Endometrial microvascular endothelial cells (primary cell): ENCODE measurements at regions not wholly inside any gene's neighbourhood (a gene's known extent, or its start where the extent isn't known, plus 50 kb on each side); places are given as distances from the start of the nearest gene placed in this dataset.

Source experiments
- in situ Hi-C: cut with HindIII; loops from 2 replicates; pipeline ENCODE4 v1.10.0; 2017; ENCODE audit warnings: low sequenced_read_pairs, low pct_unique_long_range_greater_than_20kb; ENCODE audit errors: inconsistent ontology term

DNA sequence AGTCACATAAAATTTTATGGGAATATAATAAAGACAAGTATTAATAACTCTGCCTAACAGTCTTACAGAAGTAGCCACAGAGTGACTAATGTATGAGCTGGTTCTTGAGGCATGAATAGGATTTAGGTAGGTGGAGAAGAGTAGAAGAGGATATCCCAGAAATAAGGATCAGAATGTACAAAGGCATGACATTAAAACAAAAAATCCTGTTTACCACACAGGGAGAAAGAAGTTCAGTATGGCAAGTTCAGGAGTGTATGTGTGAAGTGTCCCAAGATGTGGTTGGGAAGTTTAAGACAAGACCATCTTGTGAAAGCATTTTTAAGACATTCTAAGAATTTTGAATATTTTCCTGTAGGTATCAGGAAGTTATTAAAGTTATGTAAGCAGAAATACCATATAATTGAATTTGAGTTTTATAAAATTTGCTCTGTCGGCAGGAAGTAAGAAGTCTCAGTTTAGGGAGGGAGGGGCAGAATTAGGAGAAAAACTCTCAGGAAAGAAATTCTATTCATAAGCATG lies 64.7 kb upstream of the CAV2 start:
- in situ Hi-C loops: no loop called here

DNA sequence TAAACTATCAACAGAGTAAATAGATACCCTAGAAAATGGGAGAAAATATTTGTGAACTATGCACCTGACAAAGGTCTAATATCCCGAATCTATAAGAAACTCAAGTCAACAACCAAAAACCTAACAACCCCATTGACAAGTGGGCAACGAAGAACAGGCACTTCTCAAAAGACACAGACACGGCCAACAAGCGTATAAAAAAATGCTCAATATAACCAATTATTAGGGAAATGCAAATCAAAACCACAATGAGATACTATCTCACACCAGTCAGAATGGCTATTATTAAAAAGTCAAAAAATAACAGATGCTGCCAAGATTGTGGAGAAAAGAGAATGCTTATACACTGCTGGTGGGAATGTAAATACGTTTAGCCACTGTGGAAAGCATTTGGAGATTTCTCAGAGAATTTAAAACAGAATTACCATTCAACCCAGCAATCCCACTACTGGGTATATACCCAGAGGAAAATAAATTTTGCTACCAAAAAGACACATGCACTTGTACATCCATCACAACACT lies 63.2 kb upstream of the CAV2 start:
- in situ Hi-C loops: no loop called here

DNA sequence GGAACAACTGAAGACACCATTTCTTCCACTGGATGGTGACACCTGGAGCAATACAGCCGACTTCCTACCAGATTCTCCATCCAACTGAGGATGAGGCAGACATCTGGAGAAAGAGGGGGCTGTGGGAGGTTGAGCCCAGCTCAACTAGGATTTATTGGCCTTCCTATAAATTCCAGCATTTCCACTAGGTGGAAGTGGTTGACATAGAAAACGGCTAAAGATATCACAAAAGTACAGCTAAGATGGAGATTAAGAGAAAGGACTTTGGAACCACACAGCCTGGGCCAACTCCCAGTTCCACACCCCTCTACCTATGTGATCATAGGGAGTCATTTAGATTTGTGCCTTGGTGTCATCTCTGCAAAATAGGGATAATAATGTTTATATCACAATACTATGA lies 61.3 kb upstream of the CAV2 start:
- in situ Hi-C loops: no loop called here

DNA sequence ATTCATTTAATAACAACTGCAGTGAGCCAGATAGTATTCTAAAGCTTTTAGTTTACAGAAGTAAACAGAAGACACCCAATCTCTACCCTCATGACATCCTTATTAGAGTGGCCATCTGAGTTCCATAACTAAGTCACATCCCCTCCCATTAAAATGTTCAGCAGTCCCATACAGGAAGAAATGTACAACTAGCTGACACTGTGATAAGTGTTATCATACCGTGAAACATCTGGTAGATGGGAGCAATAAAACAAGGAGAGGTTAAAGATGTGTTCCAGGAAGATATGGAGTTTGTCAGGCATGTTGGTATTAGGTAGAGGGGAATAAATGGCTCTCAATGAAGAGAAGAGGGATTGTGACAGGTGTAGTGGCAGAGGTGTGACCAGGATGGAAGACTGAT lies 60.5 kb upstream of the CAV2 start:
- in situ Hi-C loops: no loop called here

DNA sequence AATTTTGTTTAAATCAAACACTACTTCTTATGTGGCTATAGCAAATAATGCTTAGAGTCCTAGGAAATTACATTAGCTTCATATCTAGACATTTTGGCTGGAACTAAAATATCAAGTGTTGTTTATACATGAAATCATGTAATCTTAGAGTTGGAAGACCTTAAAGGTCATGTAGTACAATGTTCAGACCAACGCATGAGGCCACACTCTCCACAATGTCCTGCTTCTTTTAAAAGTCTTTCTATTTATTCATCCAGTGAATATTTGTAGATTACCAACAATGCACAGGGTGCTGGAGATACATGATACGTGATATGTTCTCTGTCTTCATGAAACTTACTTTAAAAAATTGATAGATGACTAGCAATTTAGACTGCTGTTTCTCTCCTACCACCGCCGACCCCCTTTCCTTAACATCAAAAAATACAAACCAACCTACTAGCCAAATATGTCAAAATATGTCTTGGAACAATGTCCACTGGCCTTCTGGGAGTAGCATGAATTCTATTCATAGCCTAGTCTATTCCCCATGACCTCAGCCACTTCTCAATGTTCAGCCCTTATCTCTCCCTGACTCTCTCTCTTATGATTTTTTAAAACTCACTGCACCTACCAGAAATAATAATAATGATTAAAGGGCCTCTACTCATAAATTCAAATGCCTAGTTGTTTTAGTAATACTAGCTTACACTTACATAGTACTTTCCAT lies 59.5 kb upstream of the CAV2 start:
- in situ Hi-C loops: no loop called here

DNA sequence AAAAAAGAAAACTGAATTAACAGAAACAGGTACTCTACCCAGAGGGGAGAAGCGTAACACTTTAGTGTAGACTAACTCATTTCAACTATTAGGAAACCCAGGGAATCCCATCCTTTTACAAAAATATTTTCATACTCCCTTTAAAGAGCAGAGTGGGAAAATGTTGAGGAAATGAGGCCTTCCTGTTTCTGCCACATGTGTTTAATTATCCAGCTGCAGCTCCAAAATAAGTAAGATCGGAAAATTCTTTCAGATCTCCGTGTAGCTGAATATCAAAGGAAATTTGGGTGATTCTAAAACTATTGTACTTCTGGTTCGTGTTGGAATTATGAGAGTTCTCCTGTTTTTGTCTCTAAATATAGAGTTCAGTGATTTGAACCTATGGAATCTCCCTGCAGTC lies 58.0 kb upstream of the CAV2 start:
- in situ Hi-C loops: no loop called here

DNA sequence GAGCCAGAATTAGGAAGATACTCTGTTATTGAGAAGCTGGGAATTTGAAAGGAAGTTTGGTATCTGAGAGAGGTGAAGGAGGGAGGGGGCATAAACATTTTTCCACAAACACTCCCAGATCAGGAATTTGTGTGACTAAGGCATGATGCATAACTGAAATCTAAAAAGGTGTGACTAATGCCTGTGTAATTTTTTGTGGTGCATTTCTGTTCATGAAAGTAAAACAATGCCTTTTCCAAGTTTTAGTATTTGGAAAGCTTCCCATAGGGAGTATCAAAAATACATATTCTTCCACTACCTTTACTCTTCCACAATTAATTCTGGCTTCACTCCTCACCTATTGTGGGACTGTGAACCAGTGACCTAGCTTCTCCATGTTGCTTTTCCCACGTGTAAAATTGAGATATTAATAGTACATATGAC lies 56.4 kb upstream of the CAV2 start:
- in situ Hi-C loops: no loop called here

DNA sequence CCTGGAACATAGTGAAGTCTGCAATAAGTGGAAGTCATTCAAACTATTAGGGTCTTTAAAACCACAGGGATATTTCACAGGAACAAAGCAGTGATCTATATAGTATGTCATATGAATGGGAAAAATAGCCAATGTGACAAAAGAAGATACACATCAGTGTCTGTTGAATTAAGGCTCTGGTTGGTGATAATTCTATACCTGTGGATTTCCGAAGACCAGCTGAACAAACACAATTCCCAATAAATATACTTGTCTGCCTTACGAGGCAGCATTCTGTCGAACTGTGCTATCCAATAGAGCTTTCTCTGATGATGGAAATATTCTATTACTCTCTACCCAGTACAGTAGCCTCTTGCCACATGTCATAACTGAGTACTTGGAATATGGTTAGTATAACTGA lies 55.9 kb upstream of the CAV2 start:
- in situ Hi-C loops: no loop called here

DNA sequence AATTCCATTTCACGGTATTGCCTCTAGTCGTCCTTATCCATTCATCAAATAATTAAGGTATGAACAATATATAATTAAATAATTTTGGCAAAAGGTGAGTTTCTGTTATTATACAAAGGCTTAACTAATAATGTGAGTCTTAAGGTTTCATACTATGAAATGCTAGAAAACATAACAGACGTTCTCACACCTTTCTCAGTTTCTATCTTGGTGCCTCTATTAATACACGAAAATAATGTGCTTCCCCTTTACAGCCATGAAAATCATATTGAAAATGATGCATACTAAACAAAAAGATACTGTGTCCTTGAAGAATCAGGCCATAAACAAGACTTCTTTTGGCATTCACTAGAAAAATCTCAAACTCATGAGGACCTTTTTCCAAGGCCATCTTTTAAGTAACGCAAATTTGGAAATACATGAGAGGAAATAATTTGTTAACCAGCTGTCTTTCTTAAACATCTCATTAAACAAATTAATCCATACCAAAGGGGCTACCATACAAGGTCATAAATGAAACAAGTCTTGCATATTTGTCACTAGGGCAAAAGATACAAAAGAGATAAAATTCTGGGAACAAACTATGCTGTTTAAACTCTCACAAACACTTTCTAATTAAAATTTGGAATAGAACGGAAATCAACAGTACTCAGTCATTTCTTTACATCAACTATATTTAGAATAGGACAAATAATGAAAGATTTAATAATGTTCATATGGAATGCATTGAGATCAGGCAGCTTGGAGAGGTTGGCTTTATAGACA lies 53.9 kb upstream of the CAV2 start:
- in situ Hi-C loops: no loop called here

DNA sequence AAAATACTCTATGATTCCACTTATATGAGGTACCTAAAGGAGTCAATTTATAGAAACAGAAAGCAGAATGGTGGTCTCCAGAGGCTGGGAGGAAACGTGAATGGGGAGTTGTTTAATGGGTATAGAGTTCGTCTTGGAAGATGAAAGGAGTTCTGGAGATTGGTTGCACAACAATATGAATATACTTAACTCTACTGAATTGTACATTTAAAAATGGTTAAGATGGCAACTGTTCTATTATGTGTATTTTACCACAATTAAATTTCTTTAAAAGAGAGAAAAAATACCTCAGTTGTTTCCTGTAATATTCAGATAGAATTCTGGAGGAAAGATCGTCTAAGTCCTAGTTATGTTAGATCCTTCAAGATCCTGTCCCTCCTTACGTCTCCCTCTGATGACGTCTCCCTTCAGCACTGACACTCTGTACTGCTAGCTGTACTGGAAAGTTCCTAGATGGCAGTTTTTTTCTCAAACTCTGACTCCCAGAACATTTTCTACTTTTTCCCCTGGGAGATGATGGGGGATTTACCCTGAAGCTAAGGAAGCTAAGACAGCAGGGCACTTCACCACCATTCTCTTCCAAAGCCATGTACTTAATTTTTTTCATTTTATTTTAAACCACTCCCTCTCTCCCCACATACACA lies 53.2 kb upstream of the CAV2 start:
- in situ Hi-C loops: no loop called here

DNA sequence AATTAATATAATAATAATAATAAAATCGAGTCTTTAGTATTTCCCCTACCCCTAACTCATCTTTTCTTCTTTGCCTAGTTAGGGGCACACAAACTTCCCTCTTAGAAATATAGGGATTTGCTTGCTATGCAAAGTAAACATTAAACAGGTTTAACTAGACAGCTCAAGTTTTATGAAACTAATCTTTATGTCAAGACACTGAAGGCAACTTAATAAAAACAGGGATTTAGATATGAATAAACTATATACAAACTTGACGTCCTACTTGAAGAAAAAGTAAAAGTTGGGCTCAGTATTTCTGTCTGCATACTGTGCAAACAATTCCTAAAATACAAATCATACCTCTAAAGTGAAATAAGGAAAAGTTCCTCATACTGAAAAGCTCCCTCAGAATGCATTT lies 52.1 kb upstream of the CAV2 start:
- in situ Hi-C loops: no loop called here

DNA sequence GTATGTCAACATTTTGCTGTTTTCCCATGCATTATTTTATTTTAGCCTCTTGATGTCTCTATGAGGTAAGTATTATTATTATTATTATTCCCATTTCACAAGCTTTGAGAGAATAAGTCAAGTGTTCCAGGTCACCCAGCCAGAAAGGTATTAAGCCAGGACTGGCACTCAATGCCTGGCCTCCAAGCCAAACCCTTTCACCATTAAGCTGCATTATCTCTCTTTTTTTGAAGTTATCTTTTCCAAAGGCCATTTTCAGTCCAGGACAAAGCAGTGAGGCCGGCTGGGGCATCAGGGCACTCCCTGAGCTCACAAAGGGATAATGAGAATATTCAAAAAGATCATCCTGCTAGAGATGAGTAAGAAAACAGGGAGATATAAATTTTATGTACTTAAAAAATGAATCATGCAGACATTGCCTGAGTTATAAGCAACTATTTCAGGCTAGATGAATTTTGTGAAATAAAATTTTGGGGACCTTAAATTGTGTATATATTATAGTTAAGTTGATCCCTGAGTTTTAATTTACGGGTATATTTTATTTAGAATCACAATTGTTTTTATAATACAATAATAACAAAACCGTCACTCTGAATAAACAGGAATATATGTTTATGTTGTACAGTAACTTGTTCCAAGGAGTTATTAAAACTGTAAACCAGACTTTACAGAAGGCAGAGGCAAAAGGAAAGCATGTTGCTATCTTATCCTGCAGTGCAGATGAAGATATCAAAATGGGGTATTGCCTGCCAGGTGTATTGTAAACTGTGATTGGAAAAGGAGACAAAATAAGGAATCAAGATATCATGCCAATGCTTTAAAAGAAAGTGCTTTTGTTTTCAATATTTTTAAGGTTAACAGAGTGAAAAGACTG lies 51.3 kb upstream of the CAV2 start:
- in situ Hi-C loops: no loop called here

DNA sequence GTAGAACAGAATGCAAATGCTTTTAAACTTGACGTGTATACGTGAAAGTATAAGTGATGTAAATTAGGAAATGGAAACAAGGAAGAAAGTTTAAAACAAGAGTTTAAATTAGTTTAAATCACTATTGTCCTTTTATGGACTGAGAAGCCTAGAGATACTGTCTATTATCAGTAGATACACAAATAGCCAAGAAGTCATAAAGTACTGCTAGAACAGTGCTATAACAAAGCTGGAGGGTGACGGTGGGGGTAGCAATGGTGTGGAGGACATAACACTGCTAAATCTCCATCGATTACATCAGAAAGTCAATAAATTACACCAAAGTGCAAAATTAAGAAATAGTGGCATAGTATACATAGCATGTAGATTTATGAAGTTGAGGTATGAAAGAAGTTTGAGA lies 50.1 kb upstream of the CAV2 start:
- in situ Hi-C loops: no loop called here
